ENCODE measurements at regions not wholly inside any gene's neighbourhood (a gene's known extent, or its start where the extent isn't known, plus 50 kb on each side); places are given as distances from the start of the nearest gene placed in this dataset.

GRCh38 chr4:108360754-108361445 lies 192.2 kb upstream of the LEF1 start:
- H3K4me3 ChIP-seq (ENCODE audit: low read depth in 2 of 2, low read length in 1 of 2): no peak overlapping the region
- H3K27me3 ChIP-seq (ENCODE audit: insufficient read depth): no peaks in the 10 kb centered on the region; the same call in 1 of the 2 replicates
- no peaks in the 10 kb centered on the region for H4K20me1 ChIP-seq (ENCODE audit: insufficient read depth)
- TF ChIP-seq YY1 (IDR thresholded peaks at IDR 0.05; ENCODE audit: low read depth): no peak
- no peak for TF ChIP-seq TCF12 (IDR thresholded peaks at IDR 0.05)
- TF ChIP-seq FOXJ3 (CRISPR knock-in tag; IDR thresholded peaks at IDR 0.05): no peak
- TF ChIP-seq EZH2phosphoT487 (IDR thresholded peaks at IDR 0.05; ENCODE audit: borderline replicate concordance, low read depth): no peak
- no peaks in the 10 kb centered on the region for H3K79me2 ChIP-seq (ENCODE audit: insufficient read depth)
- H2AFZ ChIP-seq (ENCODE audit: low read depth): no peak overlapping the region
- H3K4me2 ChIP-seq: no peak overlapping the region
- 19% methylated on average over 11 of the region's 12 CpGs for WGBS (ENCODE audit: low lambda C conversion rate)
- peaks cover 0 to 4% of the 10 kb centered on the region in 2 experiments; a peak in 1 of 4 replicates for H3K4me1 ChIP-seq (ENCODE audit: control insufficient read depth in 1 of 2, insufficient read depth in 2 of 2, low read depth in 1 of 2, low read length in 1 of 2)
- POLR2A ChIA-PET: no interaction called here
- no peak overlapping the region for H3K27ac ChIP-seq (ENCODE audit: low read depth in 2 of 2, low read length in 1 of 2)
- H3F3A ChIP-seq (replicated peaks; ENCODE audit: insufficient read depth): no peaks in the 10 kb centered on the region
- H3K9me3 ChIP-seq: no peaks in the 10 kb centered on the region
- no peak for DNase-seq
- no peaks in the 10 kb centered on the region for H3K36me3 ChIP-seq (replicated peaks in 1 of 2; ENCODE audit: control insufficient read depth in 1 of 2, insufficient read depth in 2 of 2, low read length in 1 of 2)
- no peaks in the 10 kb centered on the region for H3K9me2 ChIP-seq
- CTCF ChIA-PET: interaction anchor here (0.6 to 1.3 kb wide), 4 partner anchors 10 to 1835 kb away, joined by 3 read pairs; no protein-coding TSS in a partner anchor
- no peak overlapping the region for H3K9ac ChIP-seq

GRCh38 chr4:108359986-108360681 lies 191.4 kb upstream of the LEF1 start:
- H3K27ac ChIP-seq (ENCODE audit: low read depth in 2 of 2, low read length in 1 of 2): no peak overlapping the region
- H3F3A ChIP-seq (replicated peaks; ENCODE audit: insufficient read depth): no peaks in the 10 kb centered on the region
- no peaks in the 10 kb centered on the region for H4K20me1 ChIP-seq (ENCODE audit: insufficient read depth)
- H2AFZ ChIP-seq (ENCODE audit: low read depth): no peak overlapping the region
- no peaks in the 10 kb centered on the region for H3K9me3 ChIP-seq
- H3K4me1 ChIP-seq (ENCODE audit: control insufficient read depth in 1 of 2, insufficient read depth in 2 of 2, low read depth in 1 of 2, low read length in 1 of 2): peaks cover 0 to 9% of the 10 kb centered on the region in 2 experiments; a peak in 2 of 4 replicates
- H3K27me3 ChIP-seq (ENCODE audit: insufficient read depth): no peaks in the 10 kb centered on the region; the same call in 1 of the 2 replicates
- TF ChIP-seq TCF12 (IDR thresholded peaks at IDR 0.05): no peak
- no peaks in the 10 kb centered on the region for H3K79me2 ChIP-seq (ENCODE audit: insufficient read depth)
- no peaks in the 10 kb centered on the region for H3K36me3 ChIP-seq (replicated peaks in 1 of 2; ENCODE audit: control insufficient read depth in 1 of 2, insufficient read depth in 2 of 2, low read length in 1 of 2)
- no peak overlapping the region for H3K4me3 ChIP-seq (ENCODE audit: low read depth in 2 of 2, low read length in 1 of 2)
- 35% methylated on average over 10 of the region's 10 CpGs for WGBS (ENCODE audit: low lambda C conversion rate)
- DNase-seq: no peak
- CTCF ChIA-PET: interaction anchor here (0.6 to 1.3 kb wide), 5 partner anchors 10 to 1834 kb away, joined by 3 read pairs; no protein-coding TSS in a partner anchor
- H3K4me2 ChIP-seq: no peak overlapping the region
- H3K9me2 ChIP-seq: no peaks in the 10 kb centered on the region
- POLR2A ChIA-PET: no interaction called here
- H3K9ac ChIP-seq: no peak overlapping the region

GRCh38 chr4:108359130-108359985 lies 190.6 kb upstream of the LEF1 start:
- Histone ChIP-seq H3K27me3 (ENCODE audit: insufficient read depth) (no peaks in the 10 kb centered on the region; the same call in 1 of the 2 replicates), H3K4me1 (ENCODE audit: control insufficient read depth in 1 of 2, insufficient read depth in 2 of 2, low read depth in 1 of 2, low read length in 1 of 2) (peaks cover 0 to 10% of the 10 kb centered on the region in 2 experiments; a peak in 2 of 4 replicates), H3K4me2 (no peak overlapping the region), H3K4me3 (ENCODE audit: low read depth in 2 of 2, low read length in 1 of 2) (no peak overlapping the region), H4K20me1 (ENCODE audit: insufficient read depth) (no peaks in the 10 kb centered on the region), H2AFZ (ENCODE audit: low read depth) (no peak overlapping the region), H3K9ac (no peak overlapping the region), H3K79me2 (ENCODE audit: insufficient read depth) (no peaks in the 10 kb centered on the region), H3K9me2 (no peaks in the 10 kb centered on the region), H3K27ac (ENCODE audit: low read depth in 2 of 2, low read length in 1 of 2) (no peak overlapping the region), H3F3A (replicated peaks; ENCODE audit: insufficient read depth) (no peaks in the 10 kb centered on the region), H3K36me3 (replicated peaks in 1 of 2; ENCODE audit: control insufficient read depth in 1 of 2, insufficient read depth in 2 of 2, low read length in 1 of 2) (no peaks in the 10 kb centered on the region), H3K9me3 (no peaks in the 10 kb centered on the region)
- CTCF ChIA-PET: interaction anchor here (1.0 to 1.1 kb wide), 2 partner anchors 69 to 213 kb away, joined by 3 read pairs; no protein-coding TSS in a partner anchor
- POLR2A ChIA-PET: no interaction called here
- TF ChIP-seq RXRA (IDR thresholded peaks at IDR 0.05; ENCODE audit: borderline replicate concordance, low read depth) (no peak), CTCF (IDR thresholded peaks at IDR 0.05) (no peak)
- WGBS (ENCODE audit: low lambda C conversion rate): 33% methylated on average over 5 of the region's 5 CpGs
- DNase-seq: no peak
